ENCODE measurements at regions not wholly inside any gene's neighbourhood (a gene's known extent, or its start where the extent isn't known, plus 50 kb on each side); places are given as distances from the start of the nearest gene placed in this dataset.

DNA sequence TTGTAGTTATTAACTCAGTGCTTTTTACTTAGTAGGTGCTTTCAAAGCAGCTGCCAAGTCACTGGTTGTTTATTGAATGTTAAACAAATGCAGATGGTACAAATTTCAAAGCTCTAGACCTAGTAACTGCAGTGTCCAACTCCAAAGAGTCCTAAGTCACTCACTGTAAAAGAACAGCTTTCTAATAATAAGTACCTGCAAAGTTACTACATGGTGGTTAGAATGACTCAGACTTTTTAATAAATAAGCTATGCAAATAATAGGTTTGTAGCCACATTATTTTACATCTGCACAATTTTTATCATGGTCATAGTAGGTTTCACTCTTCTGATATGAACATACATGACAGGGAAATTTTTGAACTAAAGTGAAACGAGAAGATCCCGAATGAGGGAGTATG lies 1620.4 kb upstream of the CELF4 start:
- TF ChIP-seq, protein P1, sequence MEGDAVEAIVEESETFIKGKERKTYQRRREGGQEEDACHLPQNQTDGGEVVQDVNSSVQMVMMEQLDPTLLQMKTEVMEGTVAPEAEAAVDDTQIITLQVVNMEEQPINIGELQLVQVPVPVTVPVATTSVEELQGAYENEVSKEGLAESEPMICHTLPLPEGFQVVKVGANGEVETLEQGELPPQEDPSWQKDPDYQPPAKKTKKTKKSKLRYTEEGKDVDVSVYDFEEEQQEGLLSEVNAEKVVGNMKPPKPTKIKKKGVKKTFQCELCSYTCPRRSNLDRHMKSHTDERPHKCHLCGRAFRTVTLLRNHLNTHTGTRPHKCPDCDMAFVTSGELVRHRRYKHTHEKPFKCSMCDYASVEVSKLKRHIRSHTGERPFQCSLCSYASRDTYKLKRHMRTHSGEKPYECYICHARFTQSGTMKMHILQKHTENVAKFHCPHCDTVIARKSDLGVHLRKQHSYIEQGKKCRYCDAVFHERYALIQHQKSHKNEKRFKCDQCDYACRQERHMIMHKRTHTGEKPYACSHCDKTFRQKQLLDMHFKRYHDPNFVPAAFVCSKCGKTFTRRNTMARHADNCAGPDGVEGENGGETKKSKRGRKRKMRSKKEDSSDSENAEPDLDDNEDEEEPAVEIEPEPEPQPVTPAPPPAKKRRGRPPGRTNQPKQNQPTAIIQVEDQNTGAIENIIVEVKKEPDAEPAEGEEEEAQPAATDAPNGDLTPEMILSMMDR (conservative IDR thresholded peaks at IDR 0.05), result no peak
- no peak for DNase-seq
- Histone ChIP-seq H3K27ac (ENCODE audit: low read depth, low read length) (no peak overlapping the region), H3K36me3 (ENCODE audit: control insufficient read depth, insufficient read depth, low read length) (no peaks in the 10 kb centered on the region), H3K4me3 (ENCODE audit: low read length) (no peak overlapping the region), H3K9me3 (ENCODE audit: control insufficient read depth, low read length) (no peaks in the 10 kb centered on the region), H3K27me3 (ENCODE audit: control insufficient read depth, insufficient read depth, low read length, poor library complexity, severe bottlenecking) (no peaks in the 10 kb centered on the region), H3K9ac (ENCODE audit: extremely low read depth, low read length, poor library complexity, severe bottlenecking) (no peak overlapping the region), H3K4me1 (ENCODE audit: control insufficient read depth, insufficient read depth, low read length) (no peaks in the 10 kb centered on the region)
- Mint-ChIP-seq H3K27me3 (ENCODE audit: insufficient read depth) (no peaks in the 10 kb centered on the region), H3K4me3 (no peak overlapping the region), H3K9me3 (no peaks in the 10 kb centered on the region), H3K36me3 (ENCODE audit: low read depth) (no peaks in the 10 kb centered on the region), H3K4me1 (peaks cover 11% of the 10 kb centered on the region), H3K27ac (no peak overlapping the region)
- 88 to 100% methylated on average over 2 of the region's 2 CpGs for WGBS, 2 experiments (ENCODE audit: insufficient coverage in 1 of 2, insufficient read length in 1 of 2)

DNA sequence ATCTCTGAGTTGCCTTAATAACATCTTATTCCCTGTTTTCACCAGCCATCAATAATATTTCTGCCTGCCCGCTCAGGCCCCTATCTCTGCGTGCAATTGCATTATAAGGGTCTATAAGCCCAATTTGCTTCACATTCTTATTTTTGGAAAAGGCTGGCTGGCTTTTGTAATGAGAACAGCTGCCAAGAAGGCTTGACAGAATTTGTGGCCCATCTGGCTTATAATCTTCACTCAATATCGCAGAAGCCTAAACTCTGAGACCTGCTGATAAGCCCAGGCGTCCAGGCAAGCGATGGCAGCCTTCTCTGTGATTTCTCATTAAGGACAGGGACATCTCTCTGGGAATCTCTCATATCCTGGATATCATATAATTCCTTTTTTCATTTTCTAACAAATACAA lies 1618.6 kb upstream of the CELF4 start:
- no peaks in the 10 kb centered on the region for H3K9me3 ChIP-seq (ENCODE audit: control insufficient read depth, low read length)
- no peak overlapping the region for H3K27ac ChIP-seq (ENCODE audit: low read depth, low read length)
- no peaks in the 10 kb centered on the region for H3K36me3 ChIP-seq (ENCODE audit: control insufficient read depth, insufficient read depth, low read length)
- TF ChIP-seq, protein P1 (conservative IDR thresholded peaks at IDR 0.05), result no peak
- Mint-ChIP-seq H3K4me1 (peaks cover 4% of the 10 kb centered on the region), H3K4me3 (no peak overlapping the region), H3K27ac (no peak overlapping the region), H3K9me3 (no peaks in the 10 kb centered on the region), H3K27me3 (ENCODE audit: insufficient read depth) (no peaks in the 10 kb centered on the region), H3K36me3 (ENCODE audit: low read depth) (no peaks in the 10 kb centered on the region)
- no peak overlapping the region for H3K9ac ChIP-seq (ENCODE audit: extremely low read depth, low read length, poor library complexity, severe bottlenecking)
- WGBS, 2 experiments (ENCODE audit: insufficient coverage in 1 of 2, insufficient read length in 1 of 2), result 96 to 100% methylated on average over 5 of the region's 5 CpGs
- no peak for DNase-seq
- H3K4me3 ChIP-seq (ENCODE audit: low read length), result no peak overlapping the region
- no peaks in the 10 kb centered on the region for H3K27me3 ChIP-seq (ENCODE audit: control insufficient read depth, insufficient read depth, low read length, poor library complexity, severe bottlenecking)
- no peaks in the 10 kb centered on the region for H3K4me1 ChIP-seq (ENCODE audit: control insufficient read depth, insufficient read depth, low read length)

GRCh38 chr18:39178166-39178565 lies 1612.6 kb upstream of the CELF4 start:
- no peaks in the 10 kb centered on the region for H3K9me3 ChIP-seq (ENCODE audit: control insufficient read depth, low read length)
- no peak for DNase-seq
- no peak overlapping the region for H3K9ac ChIP-seq (ENCODE audit: extremely low read depth, low read length, poor library complexity, severe bottlenecking)
- Mint-ChIP-seq H3K36me3 (ENCODE audit: low read depth) (no peaks in the 10 kb centered on the region), H3K4me1 (no peaks in the 10 kb centered on the region), H3K4me3 (no peak overlapping the region), H3K27ac (no peak overlapping the region), H3K27me3 (ENCODE audit: insufficient read depth) (no peaks in the 10 kb centered on the region), H3K9me3 (no peaks in the 10 kb centered on the region)
- no peak overlapping the region for H3K27ac ChIP-seq (ENCODE audit: low read depth, low read length)
- H3K4me1 ChIP-seq (ENCODE audit: control insufficient read depth, insufficient read depth, low read length), result no peaks in the 10 kb centered on the region
- no peaks in the 10 kb centered on the region for H3K36me3 ChIP-seq (ENCODE audit: control insufficient read depth, insufficient read depth, low read length)
- no peaks in the 10 kb centered on the region for H3K27me3 ChIP-seq (ENCODE audit: control insufficient read depth, insufficient read depth, low read length, poor library complexity, severe bottlenecking)
- WGBS, 2 experiments (ENCODE audit: insufficient coverage in 1 of 2, insufficient read length in 1 of 2), result 78 to 82% methylated on average over 2 of the region's 2 CpGs
- H3K4me3 ChIP-seq (ENCODE audit: low read length), result no peak overlapping the region
- TF ChIP-seq, protein P1 (conservative IDR thresholded peaks at IDR 0.05), result no peak

Measured in endodermal cell (in vitro differentiated cells).